ENCODE measurements at regions not wholly inside any gene's neighbourhood (a gene's known extent, or its start where the extent isn't known, plus 50 kb on each side); places are given as distances from the start of the nearest gene placed in this dataset.

DNA sequence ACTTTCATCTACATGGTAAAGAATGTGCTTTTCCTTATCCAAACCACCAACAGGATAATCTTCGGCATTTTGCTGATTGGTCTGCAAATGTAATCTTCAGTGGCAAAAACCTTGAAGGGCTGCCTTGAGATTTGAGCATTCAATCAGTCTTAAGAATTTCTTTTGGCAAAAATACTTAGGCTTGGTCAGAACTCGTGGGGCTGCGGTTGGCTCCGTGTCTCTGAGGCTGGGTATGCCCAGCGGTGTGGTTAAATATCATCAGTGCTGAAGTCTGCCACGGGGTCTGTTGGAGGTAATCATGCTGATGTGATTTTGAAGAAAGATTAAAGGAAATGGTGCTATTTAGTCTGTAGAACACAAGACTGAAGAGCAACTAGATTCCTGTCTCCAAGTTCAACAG, 262.6 kb downstream of the EN1 start:
- Mint-ChIP-seq H3K4me1 (ENCODE audit: low read depth, unreplicated experiment) (peaks cover 6% of the 10 kb centered on the region), H3K36me3 (ENCODE audit: unreplicated experiment) (no peaks in the 10 kb centered on the region), H3K27ac (ENCODE audit: unreplicated experiment) (no peak overlapping the region), H3K27me3 (ENCODE audit: unreplicated experiment) (peaks cover 2% of the 10 kb centered on the region), H3K4me3 (ENCODE audit: unreplicated experiment) (no peak overlapping the region), H3K9me3 (ENCODE audit: unreplicated experiment) (no peaks in the 10 kb centered on the region)
- DNase-seq, result no peak
- TF ChIP-seq, protein P1, sequence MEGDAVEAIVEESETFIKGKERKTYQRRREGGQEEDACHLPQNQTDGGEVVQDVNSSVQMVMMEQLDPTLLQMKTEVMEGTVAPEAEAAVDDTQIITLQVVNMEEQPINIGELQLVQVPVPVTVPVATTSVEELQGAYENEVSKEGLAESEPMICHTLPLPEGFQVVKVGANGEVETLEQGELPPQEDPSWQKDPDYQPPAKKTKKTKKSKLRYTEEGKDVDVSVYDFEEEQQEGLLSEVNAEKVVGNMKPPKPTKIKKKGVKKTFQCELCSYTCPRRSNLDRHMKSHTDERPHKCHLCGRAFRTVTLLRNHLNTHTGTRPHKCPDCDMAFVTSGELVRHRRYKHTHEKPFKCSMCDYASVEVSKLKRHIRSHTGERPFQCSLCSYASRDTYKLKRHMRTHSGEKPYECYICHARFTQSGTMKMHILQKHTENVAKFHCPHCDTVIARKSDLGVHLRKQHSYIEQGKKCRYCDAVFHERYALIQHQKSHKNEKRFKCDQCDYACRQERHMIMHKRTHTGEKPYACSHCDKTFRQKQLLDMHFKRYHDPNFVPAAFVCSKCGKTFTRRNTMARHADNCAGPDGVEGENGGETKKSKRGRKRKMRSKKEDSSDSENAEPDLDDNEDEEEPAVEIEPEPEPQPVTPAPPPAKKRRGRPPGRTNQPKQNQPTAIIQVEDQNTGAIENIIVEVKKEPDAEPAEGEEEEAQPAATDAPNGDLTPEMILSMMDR (IDR thresholded peaks at IDR 0.05; ENCODE audit: partially characterized antibody, unreplicated experiment), result no peak

DNA sequence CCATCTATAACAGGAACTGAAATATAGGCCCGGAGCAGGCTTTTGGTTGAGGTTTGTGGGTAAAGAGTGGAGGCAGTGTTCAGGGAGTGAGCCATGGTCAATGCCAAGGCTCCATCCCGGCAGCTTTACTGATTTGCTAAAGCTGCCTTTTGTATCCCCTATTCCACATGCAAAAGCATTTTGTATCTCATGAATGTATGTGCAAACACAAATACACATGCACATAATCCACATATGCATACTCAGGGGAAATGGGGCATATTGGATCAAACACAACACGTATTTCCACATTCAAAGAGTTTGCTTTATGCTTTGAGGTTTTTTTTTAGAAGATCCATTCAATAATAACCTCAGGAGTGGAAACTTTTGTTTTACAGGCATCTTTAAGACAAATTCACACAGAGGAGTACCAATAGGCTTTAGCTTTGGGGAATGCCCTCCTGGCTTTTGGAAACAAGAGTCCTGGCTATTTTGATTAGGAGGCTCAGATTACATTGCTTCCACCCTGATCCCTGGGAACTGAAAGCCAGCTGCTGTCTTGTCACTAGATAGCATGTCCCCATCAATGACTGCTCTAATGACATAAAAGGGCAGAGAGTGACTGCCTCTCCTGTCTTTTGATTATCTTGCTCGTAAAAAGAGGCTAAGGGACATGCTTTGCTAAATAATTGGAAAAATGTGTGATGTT, 263.2 kb downstream of the EN1 start:
- no peak for DNase-seq
- H3K4me1 Mint-ChIP-seq (ENCODE audit: low read depth, unreplicated experiment), result peaks cover 6% of the 10 kb centered on the region
- H3K27ac Mint-ChIP-seq (ENCODE audit: unreplicated experiment), result no peak overlapping the region
- peaks cover 2% of the 10 kb centered on the region for H3K27me3 Mint-ChIP-seq (ENCODE audit: unreplicated experiment)
- H3K36me3 Mint-ChIP-seq (ENCODE audit: unreplicated experiment), result no peaks in the 10 kb centered on the region
- H3K9me3 Mint-ChIP-seq (ENCODE audit: unreplicated experiment), result no peaks in the 10 kb centered on the region
- TF ChIP-seq, protein P1 (IDR thresholded peaks at IDR 0.05; ENCODE audit: partially characterized antibody, unreplicated experiment), result no peak
- no peak overlapping the region for H3K4me3 Mint-ChIP-seq (ENCODE audit: unreplicated experiment)

DNA sequence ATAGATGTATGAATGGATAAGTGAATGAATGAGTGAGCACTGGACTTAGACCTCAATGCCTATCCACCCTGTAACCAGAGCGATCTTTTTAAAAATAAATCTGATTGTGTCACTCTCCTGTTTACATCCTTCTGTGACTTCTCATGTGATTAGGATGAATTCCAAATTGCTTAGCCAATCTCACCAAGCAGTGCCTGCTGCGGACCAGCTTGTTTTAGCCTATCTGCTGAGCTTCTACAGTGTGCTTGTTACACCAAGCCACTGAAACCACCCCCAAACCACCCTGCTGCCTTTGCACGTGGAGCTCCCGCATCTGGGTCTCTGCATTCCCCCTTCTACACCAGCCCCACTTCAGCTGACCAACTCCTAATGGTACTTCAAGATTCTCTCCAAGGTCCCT, 265.4 kb downstream of the EN1 start:
- Mint-ChIP-seq H3K27me3 (ENCODE audit: unreplicated experiment) (peaks cover 3% of the 10 kb centered on the region), H3K36me3 (ENCODE audit: unreplicated experiment) (no peaks in the 10 kb centered on the region), H3K9me3 (ENCODE audit: unreplicated experiment) (no peaks in the 10 kb centered on the region), H3K4me3 (ENCODE audit: unreplicated experiment) (no peak overlapping the region), H3K4me1 (ENCODE audit: low read depth, unreplicated experiment) (peaks cover 6% of the 10 kb centered on the region), H3K27ac (ENCODE audit: unreplicated experiment) (no peak overlapping the region)
- TF ChIP-seq, protein P1 (IDR thresholded peaks at IDR 0.05; ENCODE audit: partially characterized antibody, unreplicated experiment), result no peak
- no peak for DNase-seq

DNA sequence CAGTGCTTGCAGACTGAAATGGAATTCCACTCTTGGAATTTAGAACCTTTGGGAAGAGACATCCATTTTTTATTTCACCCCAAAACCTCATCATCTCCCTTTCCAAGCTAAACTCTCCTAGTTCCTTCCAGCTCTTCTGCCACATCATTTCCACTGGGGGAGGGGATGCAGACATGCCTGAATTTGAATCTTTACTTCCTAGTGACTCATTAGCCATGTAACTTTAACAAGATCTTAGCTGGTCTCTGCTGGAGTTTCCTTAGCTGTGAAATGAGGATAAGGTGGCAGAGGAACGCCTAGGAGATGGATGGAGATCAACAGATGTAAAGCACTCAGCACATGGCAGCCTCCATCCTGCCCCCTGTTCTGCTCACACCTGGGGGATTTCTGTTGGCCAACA, 266.8 kb downstream of the EN1 start:
- no peak overlapping the region for H3K4me3 Mint-ChIP-seq (ENCODE audit: unreplicated experiment)

DNA sequence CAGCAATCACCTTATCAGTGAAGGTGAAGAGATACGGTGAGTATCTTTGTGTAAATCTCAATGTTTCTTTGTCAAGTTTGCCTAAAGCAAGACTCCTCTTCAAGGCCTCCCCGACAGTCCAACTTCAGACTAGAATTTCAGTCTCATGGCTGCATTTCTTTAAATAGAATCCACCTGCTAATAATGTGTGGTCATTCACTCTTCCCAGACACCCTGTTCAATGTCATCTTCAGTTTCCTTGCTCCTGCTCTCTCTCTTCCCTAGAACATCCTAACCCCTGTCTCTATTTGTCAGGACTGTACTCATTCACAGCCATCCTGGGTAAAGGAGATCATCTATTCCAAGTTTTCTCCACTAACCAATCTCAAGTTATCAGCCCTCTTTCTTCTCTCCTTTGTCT, 267.3 kb downstream of the EN1 start:
- no peak for DNase-seq
- Mint-ChIP-seq H3K36me3 (ENCODE audit: unreplicated experiment) (no peaks in the 10 kb centered on the region), H3K4me1 (ENCODE audit: low read depth, unreplicated experiment) (peaks cover 6% of the 10 kb centered on the region), H3K27ac (ENCODE audit: unreplicated experiment) (no peak overlapping the region), H3K4me3 (ENCODE audit: unreplicated experiment) (no peak overlapping the region), H3K9me3 (ENCODE audit: unreplicated experiment) (no peaks in the 10 kb centered on the region), H3K27me3 (ENCODE audit: unreplicated experiment) (peaks cover 6% of the 10 kb centered on the region)
- TF ChIP-seq, protein P1 (IDR thresholded peaks at IDR 0.05; ENCODE audit: partially characterized antibody, unreplicated experiment), result no peak

More for the DNA sequence above, 266.8 kb downstream of the EN1 start:
- Mint-ChIP-seq H3K4me1 (ENCODE audit: low read depth, unreplicated experiment) (peaks cover 6% of the 10 kb centered on the region), H3K27me3 (ENCODE audit: unreplicated experiment) (peaks cover 6% of the 10 kb centered on the region), H3K9me3 (ENCODE audit: unreplicated experiment) (no peaks in the 10 kb centered on the region), H3K36me3 (ENCODE audit: unreplicated experiment) (no peaks in the 10 kb centered on the region), H3K27ac (ENCODE audit: unreplicated experiment) (no peak overlapping the region)
- no peak for DNase-seq
- TF ChIP-seq, protein P1 (IDR thresholded peaks at IDR 0.05; ENCODE audit: partially characterized antibody, unreplicated experiment), result no peak
